NCI-H524 treated with DMSO at 0.1 percent for 48 hours (cell line): ENCODE measurements at regions not wholly inside any gene's neighbourhood (a gene's known extent, or its start where the extent isn't known, plus 50 kb on each side); places are given as distances from the start of the nearest gene placed in this dataset.

Experiments
- DNase-seq: peaks from one replicate; lab custom pipeline; 2025; lab: John Stamatoyannopoulos, UW

DNA sequence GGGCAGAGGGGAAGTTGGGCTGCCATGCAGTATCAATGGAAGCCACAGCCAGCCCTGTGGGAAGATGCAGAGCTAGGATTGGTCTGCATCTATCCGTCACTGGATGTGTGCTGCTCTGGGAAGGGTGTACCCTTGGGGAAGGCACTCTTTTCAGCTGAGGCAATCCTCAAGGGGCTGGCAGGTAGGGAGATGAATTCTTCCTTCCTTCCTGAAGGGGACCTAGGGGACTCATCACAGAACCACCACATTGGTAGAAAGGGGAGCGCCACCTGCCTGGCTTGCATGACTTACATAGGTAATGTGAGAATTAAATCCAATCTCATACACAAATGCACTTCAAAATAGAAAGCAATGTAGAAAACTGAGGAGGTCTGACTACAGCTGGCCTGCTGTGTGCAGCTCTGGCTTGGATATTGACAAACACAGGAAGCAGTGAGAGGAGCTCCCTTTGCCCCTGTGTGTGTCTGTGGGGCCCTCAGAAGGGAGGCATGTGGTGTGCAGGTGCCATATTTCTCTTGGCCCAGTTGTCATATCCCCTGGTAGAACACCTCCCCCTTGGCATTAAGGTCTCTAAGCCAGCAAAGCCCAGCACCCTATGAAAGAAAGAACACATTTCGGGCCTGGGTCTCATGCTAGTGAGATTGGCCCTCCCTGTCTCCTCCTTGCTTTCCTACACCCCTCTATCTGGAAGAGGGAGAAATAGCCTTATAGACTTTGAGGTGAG is 260.3 kb upstream of the MOCS1 start:
- no peak for DNase-seq

- DNase-seq = no peak
Observed at GRCh38 chr6:40192516-40192915, 258.3 kb upstream of the MOCS1 start.

GRCh38 chr6:40188931-40189330 is 254.7 kb upstream of the MOCS1 start:
- DNase-seq = no peak

- DNase-seq = no peak
Observed at GRCh38 chr6:40187535-40188144, 253.4 kb upstream of the MOCS1 start.

DNA sequence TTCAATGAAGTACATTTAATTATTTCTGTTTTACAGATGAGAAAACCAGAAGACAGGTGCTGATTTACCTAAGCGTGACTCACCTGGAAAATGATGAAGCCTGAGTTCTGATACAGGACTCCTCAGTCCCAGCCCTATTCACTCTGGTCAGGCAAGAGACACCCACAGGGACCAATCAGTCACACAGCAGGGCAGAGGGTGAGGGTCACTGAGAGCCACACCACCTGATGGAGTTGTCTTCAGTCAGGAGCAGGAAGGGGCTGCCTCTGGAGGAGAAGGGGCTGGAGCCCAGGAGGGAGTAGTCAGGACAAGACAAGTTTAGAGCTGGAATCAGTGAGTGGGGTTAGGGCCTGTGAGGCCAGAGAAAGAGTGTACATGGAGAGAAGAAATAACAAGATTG is 251.2 kb upstream of the MOCS1 start:
- DNase-seq = no peak

- DNase-seq = no peak
Observed at GRCh38 chr6:40183902-40184301, 249.6 kb upstream of the MOCS1 start.

GRCh38 chr6:40181367-40181766 is 247.1 kb upstream of the MOCS1 start:
- no peak for DNase-seq

- DNase-seq = no peak
Observed at GRCh38 chr6:40180271-40180670, 246.0 kb upstream of the MOCS1 start.

- no peak for DNase-seq
Observed at GRCh38 chr6:40179496-40179895, 245.2 kb upstream of the MOCS1 start.

- DNase-seq = no peak
Observed at GRCh38 chr6:40177598-40177997, 243.3 kb upstream of the MOCS1 start.

DNA sequence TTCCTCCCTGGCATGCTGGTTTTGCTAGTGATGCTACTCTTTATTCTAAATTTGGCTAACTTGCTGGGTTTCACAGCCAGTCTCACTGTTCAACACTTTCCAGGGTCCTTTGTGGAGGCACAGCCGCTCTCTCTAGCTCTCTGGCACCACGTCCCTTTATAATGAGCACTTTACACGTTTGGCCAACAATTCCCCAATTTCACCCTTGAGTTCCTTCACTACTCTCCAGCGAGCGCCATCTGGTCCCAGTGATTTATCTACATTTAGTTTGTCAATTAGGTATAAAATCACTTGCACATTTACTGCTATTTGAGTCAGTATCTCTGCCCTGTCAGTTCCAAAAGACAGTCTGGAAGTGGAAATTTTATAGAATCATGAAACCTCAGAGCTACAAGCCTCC is 241.9 kb upstream of the MOCS1 start:
- DNase-seq = no peak

DNA sequence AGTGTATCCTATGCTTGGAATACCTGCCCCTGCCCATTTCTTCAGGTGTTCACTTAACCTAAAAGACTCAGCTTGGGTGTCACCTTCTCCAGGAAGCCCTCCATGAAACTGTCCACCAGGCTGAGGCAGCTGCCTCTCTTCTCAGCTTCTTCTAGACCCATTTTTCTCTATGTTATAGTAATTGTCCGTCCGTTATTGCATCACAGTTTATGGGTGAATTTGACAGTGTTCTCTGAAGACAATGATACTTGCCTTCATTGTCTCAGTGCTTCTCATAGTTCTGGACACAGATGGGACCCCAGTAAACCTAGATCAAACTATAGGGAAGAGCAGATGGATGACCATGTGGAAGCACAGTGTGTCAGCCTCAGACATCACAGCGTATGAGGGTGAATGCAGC is 238.0 kb upstream of the MOCS1 start:
- no peak for DNase-seq

- no peak for DNase-seq
Observed at GRCh38 chr6:40171343-40171742, 237.1 kb upstream of the MOCS1 start.

DNA sequence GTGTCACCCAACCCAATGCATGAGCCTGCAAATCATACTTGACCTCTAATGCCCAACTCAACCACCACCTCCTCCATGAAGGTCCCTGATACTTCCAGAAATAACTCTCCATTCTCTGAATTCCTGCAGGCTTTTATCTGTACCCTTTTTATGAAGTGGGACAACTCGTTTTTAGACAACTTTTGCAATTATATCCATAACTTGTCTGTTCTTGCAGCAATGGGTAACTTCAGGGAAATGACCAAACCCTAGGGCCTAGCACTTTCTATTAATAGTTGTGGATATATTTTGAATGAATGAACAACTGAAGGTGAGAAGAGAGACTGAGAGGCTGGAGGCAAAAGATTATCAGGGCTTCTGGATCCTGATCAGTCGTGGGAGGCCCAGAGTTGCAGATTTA is 236.6 kb upstream of the MOCS1 start:
- DNase-seq = no peak

GRCh38 chr6:40169878-40170277 is 235.6 kb upstream of the MOCS1 start:
- no peak for DNase-seq

DNA sequence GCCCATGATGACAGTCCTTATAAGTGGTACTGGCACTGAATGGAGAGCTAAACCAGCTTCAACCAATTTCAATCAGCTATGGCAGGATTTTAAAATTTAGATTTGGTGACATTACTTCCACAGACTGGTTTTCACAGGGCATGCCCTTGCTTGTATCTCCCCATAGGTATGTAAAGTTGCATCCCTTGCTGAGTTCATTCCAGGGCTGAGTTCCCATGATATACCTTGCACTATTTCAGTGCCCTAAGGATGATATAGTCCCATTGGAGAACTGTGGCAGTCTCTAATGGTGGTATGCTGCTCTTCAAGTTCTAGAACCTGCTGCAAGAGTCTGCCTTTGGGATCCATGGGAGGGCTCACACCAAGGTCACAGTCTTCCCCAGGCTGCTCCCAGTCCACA is 232.7 kb upstream of the MOCS1 start:
- DNase-seq = no peak

GRCh38 chr6:40165036-40165709 is 230.9 kb upstream of the MOCS1 start:
- no peak for DNase-seq

DNA sequence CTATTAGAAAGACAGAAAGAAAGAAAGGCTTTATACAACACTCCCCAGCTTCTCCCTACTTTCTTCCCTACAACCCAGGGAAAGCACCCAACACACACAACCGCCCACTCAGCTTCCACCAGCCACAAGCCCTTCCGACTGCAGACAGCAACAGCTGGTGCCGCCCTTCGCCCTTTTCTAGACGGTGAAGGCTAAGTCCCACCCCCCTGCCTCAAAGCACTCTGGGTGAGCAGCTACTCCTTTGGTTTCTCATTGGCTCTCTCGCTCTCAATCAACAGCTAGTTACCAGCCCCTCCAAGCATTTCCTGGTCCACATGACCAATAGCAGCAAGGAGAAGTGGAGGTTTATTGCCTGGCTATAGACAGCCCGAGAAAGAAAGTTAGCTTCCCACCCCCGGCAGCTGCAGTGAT is 230.1 kb upstream of the MOCS1 start:
- DNase-seq = no peak

DNA sequence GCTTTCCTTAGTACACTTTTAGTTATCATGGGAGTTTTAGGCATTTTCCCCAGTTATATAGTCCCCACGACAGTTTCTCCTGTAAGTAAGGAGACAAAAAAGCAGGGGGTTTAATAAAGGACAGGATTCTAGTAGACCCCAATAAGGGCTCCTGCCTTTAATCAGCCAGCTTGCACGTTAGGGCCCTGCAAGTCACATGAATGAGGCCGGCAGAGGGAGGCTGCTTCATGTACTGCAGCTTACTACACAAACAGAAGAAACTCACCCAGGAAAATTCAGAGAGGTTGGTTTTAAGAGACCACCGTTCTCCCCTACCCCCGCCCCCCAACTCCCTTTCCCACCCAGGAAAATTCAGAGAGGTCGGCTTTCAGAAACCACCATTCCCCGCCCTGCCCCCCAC is 229.7 kb upstream of the MOCS1 start:
- DNase-seq = no peak

DNA sequence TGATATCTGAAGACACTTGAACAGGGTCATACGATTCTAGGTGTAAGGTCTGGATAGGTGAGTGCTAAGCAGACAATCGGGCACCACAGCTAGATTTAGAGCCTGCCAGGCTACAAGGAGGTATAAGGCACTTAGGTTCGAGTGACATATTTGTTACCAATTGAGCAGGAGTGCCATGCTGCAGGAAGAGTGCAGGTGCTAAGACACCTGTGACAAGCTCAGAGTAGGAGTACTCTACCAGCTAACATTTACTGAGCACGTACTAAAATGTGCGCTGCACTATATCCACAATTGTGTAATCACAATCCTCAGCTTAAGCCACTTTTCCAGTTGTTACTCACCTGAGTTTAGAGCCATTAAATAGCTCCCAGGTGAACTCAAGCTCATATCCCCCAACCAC is 227.8 kb upstream of the MOCS1 start:
- no peak for DNase-seq

GRCh38 chr6:40160826-40161225 is 226.6 kb upstream of the MOCS1 start:
- DNase-seq = no peak

- DNase-seq = no peak
Observed at GRCh38 chr6:40159865-40160264, 225.6 kb upstream of the MOCS1 start.

GRCh38 chr6:40152701-40153436 is 218.6 kb upstream of the MOCS1 start:
- no peak for DNase-seq
